ENCODE measurements at regions not wholly inside any gene's neighbourhood (a gene's known extent, or its start where the extent isn't known, plus 50 kb on each side); places are given as distances from the start of the nearest gene placed in this dataset.

DNA sequence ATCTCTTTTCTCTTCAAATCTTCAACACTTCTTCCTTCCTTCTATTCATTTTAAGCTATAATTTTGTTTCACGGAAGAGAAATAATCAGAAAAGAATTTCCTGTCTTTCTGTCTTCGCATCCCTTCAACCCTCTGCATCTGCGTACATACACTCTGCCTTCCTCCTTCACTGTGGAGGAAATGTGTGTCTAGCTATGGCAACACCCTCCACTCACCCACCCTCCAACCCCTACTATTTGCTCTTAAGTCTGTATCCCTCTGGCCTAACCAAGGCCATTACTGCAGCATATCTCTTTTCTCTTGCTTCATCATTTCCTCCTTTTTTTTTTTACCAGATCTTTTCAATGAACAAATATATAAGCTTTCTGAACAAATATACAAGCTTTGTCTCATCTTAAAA lies 105.7 kb upstream of the NUDT12 start:
- Histone ChIP-seq H3K4me1 (no peaks in the 10 kb centered on the region), H3K9me3 (peaks cover 6% of the 10 kb centered on the region), H3K27me3 (no peaks in the 10 kb centered on the region), H3K36me3 (no peaks in the 10 kb centered on the region), H3K4me3 (no peak overlapping the region), H3K27ac (no peak overlapping the region)
- DNase-seq (no peak), ATAC-seq (no peak)
- TF ChIP-seq, protein P1, sequence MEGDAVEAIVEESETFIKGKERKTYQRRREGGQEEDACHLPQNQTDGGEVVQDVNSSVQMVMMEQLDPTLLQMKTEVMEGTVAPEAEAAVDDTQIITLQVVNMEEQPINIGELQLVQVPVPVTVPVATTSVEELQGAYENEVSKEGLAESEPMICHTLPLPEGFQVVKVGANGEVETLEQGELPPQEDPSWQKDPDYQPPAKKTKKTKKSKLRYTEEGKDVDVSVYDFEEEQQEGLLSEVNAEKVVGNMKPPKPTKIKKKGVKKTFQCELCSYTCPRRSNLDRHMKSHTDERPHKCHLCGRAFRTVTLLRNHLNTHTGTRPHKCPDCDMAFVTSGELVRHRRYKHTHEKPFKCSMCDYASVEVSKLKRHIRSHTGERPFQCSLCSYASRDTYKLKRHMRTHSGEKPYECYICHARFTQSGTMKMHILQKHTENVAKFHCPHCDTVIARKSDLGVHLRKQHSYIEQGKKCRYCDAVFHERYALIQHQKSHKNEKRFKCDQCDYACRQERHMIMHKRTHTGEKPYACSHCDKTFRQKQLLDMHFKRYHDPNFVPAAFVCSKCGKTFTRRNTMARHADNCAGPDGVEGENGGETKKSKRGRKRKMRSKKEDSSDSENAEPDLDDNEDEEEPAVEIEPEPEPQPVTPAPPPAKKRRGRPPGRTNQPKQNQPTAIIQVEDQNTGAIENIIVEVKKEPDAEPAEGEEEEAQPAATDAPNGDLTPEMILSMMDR (IDR thresholded peaks at IDR 0.05): no peak
- intact Hi-C loops (cut with DNase I): no loop called here

DNA sequence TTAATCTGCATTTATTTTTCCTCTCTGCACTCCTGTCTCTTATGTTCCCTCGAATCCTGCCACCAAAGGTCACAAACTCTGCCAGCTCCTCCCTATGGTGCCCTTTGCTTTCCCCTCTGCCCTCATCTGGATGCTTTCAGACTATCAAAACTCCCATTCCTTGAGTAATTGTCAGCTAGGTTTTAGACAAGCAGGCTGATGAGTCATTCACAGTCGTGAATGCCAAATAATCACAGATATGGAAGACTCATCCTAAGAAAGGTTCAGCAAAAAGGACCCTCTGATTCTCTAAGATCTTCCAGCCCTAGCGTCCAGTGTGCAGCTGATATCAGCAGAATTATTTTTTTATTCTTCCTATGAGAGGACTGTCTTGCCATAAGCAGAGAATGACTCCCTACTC lies 104.5 kb upstream of the NUDT12 start:
- Histone ChIP-seq H3K36me3 (no peaks in the 10 kb centered on the region), H3K9me3 (peaks cover 6% of the 10 kb centered on the region), H3K27ac (no peak overlapping the region), H3K4me1 (no peaks in the 10 kb centered on the region), H3K27me3 (no peaks in the 10 kb centered on the region), H3K4me3 (no peak overlapping the region)
- intact Hi-C loops (cut with DNase I): no loop called here
- ATAC-seq (no peak), DNase-seq (no peak)
- TF ChIP-seq, protein P1 (IDR thresholded peaks at IDR 0.05): no peak

DNA sequence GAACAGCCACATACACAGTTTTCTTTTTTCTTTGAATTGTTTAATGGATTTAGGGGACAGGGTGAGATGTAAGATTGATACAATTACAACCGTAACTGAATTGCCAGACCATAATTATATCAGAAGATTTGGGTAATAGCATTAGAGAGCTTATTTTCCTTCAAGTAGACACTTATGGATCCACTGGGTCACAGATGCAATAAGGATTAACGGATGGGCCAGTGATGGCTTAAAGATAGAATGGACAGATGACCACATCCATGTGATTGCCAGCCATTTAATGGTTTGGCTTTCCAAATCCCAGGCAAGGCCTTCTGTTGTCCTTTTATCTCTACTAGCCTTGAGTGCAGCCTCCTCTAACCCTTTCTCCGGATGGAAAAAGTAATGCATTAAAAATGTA lies 94.7 kb upstream of the NUDT12 start:
- H3K4me3 ChIP-seq: no peak overlapping the region
- DNase-seq: no peak
- no peak overlapping the region for H3K27ac ChIP-seq
- H3K36me3 ChIP-seq: no peaks in the 10 kb centered on the region
- no peaks in the 10 kb centered on the region for H3K9me3 ChIP-seq
- H3K27me3 ChIP-seq: no peaks in the 10 kb centered on the region
- TF ChIP-seq, protein P1 (IDR thresholded peaks at IDR 0.05): no peak
- intact Hi-C loops (cut with DNase I): no loop called here
- no peak for ATAC-seq
- H3K4me1 ChIP-seq: no peaks in the 10 kb centered on the region

DNA sequence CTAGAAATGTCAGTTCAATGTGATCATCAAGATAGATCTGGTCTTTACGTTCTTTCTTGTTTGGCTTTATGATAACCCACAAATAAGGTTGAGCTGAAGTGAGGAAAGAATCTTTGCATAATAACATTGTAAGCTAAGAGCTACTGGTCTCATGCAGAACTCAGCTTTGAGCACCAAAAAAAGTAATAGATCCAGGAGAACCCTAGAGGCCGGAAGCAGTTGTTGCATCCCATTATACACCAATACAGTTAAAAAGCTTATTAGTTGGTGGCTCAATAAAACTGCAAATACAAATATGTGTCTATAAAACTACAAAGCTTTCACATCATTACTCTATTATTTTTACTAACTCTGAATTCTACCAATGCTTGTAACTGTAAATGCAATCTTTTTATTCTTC lies 85.5 kb upstream of the NUDT12 start:
- DNase-seq (no peak), ATAC-seq (no peak)
- no peaks in the 10 kb centered on the region for H3K27me3 ChIP-seq
- H3K4me3 ChIP-seq: no peak overlapping the region
- H3K36me3 ChIP-seq: no peaks in the 10 kb centered on the region
- H3K4me1 ChIP-seq: no peaks in the 10 kb centered on the region
- TF ChIP-seq, protein P1 (IDR thresholded peaks at IDR 0.05): no peak
- no peaks in the 10 kb centered on the region for H3K9me3 ChIP-seq
- H3K27ac ChIP-seq: no peak overlapping the region
- intact Hi-C loops (cut with DNase I): no loop called here

DNA sequence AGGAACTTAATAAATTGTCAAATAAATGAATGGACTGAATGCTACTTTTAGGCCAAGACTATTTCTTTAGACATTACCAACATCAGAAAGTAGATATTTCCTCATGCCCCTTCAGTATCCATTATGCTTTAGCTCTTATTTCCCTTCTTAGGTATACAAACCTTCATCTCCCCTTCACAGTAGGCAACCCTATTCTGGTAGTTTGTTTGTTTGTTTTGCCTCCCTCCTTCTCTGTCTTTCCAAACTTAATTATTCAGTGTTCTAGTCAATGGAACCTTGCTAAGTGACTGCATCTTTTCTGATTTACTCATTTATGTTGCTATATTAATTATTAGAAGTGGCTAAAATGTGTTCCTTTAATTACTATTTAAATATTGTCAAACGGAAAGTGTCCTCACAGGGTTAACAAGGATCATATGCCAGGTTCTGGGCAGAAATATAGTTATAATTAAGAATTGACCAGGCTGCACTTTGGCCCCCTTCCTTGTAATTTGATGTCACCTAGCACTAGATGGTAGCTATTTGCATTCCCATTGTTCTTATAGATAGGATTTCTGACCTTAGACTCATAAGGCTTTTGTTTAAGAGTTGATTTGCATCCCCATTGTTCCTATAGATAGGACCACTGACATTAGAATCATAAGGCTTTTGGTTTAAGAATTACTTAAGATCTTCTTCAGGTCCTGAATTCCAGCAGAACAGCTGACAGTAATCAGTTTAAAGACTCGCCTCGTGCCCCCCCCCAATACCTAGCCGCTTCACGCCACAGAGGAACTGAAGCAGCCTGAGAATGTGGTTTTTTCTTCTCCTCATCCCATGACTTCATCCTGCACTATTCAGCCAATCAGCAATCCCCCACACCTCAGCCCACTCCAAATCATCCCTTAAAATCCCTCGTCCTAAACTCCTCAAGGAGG lies 84.4 kb upstream of the NUDT12 start:
- Histone ChIP-seq H3K4me3 (no peak overlapping the region), H3K27me3 (no peaks in the 10 kb centered on the region), H3K27ac (no peak overlapping the region), H3K4me1 (no peaks in the 10 kb centered on the region), H3K36me3 (no peaks in the 10 kb centered on the region), H3K9me3 (no peaks in the 10 kb centered on the region)
- intact Hi-C loops (cut with DNase I): no loop called here
- no peak for DNase-seq
- TF ChIP-seq, protein P1 (IDR thresholded peaks at IDR 0.05): no peak
- ATAC-seq: no peak
